ENCODE measurements at regions not wholly inside any gene's neighbourhood (a gene's known extent, or its start where the extent isn't known, plus 50 kb on each side); places are given as distances from the start of the nearest gene placed in this dataset.

DNA sequence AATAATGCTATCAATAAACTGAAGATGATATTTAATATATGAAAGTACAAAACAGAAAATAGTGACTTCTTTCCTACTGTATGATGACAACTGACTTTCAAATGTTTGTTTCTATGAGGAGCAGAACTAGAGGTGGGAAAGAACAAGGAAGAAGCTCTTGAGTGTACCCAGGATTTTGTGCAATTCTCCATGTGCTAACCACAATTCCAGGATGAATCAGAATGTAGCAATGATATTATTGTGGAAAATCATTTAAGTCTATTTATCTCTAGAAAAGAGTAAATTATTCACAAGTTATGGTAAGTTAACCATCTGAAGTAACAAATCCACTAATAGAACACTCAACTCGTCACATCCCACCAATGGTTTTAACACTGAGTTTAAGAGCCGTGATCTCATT is 324.1 kb upstream of the EMCN start (continued):
- no peak for TF ChIP-seq E2F4 (CRISPR knock-in tag; IDR thresholded peaks at IDR 0.05; ENCODE audit: borderline replicate concordance, low read depth)
- no peak for TF ChIP-seq EMX1 (CRISPR knock-in tag; IDR thresholded peaks at IDR 0.05)
- no peak for TF ChIP-seq ZNF416 (CRISPR knock-in tag; IDR thresholded peaks at IDR 0.05)
- TF ChIP-seq TP53 (CRISPR knock-in tag; IDR thresholded peaks at IDR 0.05): no peak
- TF ChIP-seq FOXJ3 (CRISPR knock-in tag; IDR thresholded peaks at IDR 0.05; ENCODE audit: borderline replicate concordance): no peak
- no peak for TF ChIP-seq GTF2I (CRISPR knock-in tag; conservative IDR thresholded peaks at IDR 0.05)
- no peak for TF ChIP-seq HMGA2 (CRISPR knock-in tag; IDR thresholded peaks at IDR 0.05)

GRCh38 chr4:100839712-100840111 is 321.9 kb upstream of the EMCN start:
- H3K27me3 Mint-ChIP-seq (ENCODE audit: low read depth): no peaks in the 10 kb centered on the region
- TF ChIP-seq NR1H2 (CRISPR knock-in tag; IDR thresholded peaks at IDR 0.05): no peak
- no peak for TF ChIP-seq TEAD4 (CRISPR knock-in tag; IDR thresholded peaks at IDR 0.05)
- TF ChIP-seq ETV6 (CRISPR knock-in tag; IDR thresholded peaks at IDR 0.05): no peak
- no peak for TF ChIP-seq NFATC4 (CRISPR knock-in tag; IDR thresholded peaks at IDR 0.05)
- no peak for TF ChIP-seq ATF3 (CRISPR knock-in tag; conservative IDR thresholded peaks at IDR 0.05)
- TF ChIP-seq, protein P1, sequence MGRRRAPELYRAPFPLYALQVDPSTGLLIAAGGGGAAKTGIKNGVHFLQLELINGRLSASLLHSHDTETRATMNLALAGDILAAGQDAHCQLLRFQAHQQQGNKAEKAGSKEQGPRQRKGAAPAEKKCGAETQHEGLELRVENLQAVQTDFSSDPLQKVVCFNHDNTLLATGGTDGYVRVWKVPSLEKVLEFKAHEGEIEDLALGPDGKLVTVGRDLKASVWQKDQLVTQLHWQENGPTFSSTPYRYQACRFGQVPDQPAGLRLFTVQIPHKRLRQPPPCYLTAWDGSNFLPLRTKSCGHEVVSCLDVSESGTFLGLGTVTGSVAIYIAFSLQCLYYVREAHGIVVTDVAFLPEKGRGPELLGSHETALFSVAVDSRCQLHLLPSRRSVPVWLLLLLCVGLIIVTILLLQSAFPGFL (CRISPR knock-in tag; IDR thresholded peaks at IDR 0.05; ENCODE audit: borderline replicate concordance): no peak
- ATAC-seq (no peak), DNase-seq (ENCODE audit: low spot score) (no peak)
- H3K9me3 Mint-ChIP-seq: peaks cover 18% of the 10 kb centered on the region
- H3K36me3 Mint-ChIP-seq: peaks cover 5% of the 10 kb centered on the region
- H3K4me1 Mint-ChIP-seq: peaks cover 33% of the 10 kb centered on the region
- H3K4me3 Mint-ChIP-seq: no peak overlapping the region
- no peak overlapping the region for H3K27ac Mint-ChIP-seq
- CTCF ChIA-PET: no interaction called here
- POLR2A ChIA-PET: no interaction called here

- H3K27ac Mint-ChIP-seq: no peak overlapping the region
- peaks cover 18% of the 10 kb centered on the region for H3K9me3 Mint-ChIP-seq
- no peaks in the 10 kb centered on the region for H3K27me3 Mint-ChIP-seq (ENCODE audit: low read depth)
- POLR2A ChIA-PET: interaction anchor here (0.7 kb wide), 1 partner anchor 887 kb away, joined by 4 read pairs; no protein-coding TSS in a partner anchor
- peaks cover 5% of the 10 kb centered on the region for H3K36me3 Mint-ChIP-seq
- DNase-seq (ENCODE audit: low spot score) (no peak), ATAC-seq (no peak)
- H3K4me1 Mint-ChIP-seq: peaks cover 26% of the 10 kb centered on the region
- CTCF ChIA-PET: interaction anchor here (0.9 to 2.5 kb wide), 3 partner anchors 8 to 155 kb away, joined by 3 to 8 read pairs (median 3); no protein-coding TSS in a partner anchor
- H3K4me3 Mint-ChIP-seq: no peak overlapping the region
- TF ChIP-seq SP1 (CRISPR knock-in tag; conservative IDR thresholded peaks at IDR 0.05): no peak
- TF ChIP-seq ZNF532 (CRISPR knock-in tag; IDR thresholded peaks at IDR 0.05; ENCODE audit: borderline replicate concordance): no peak
- no peak for TF ChIP-seq JAZF1 (CRISPR knock-in tag; IDR thresholded peaks at IDR 0.05)
- TF ChIP-seq ZNF423 (CRISPR knock-in tag; IDR thresholded peaks at IDR 0.05): no peak
- no peak for TF ChIP-seq TEAD1 (CRISPR knock-in tag; IDR thresholded peaks at IDR 0.05)
- TF ChIP-seq NFE2L1 (CRISPR knock-in tag; IDR thresholded peaks at IDR 0.05): no peak
- no peak for TF ChIP-seq SMAD3 (CRISPR knock-in tag; IDR thresholded peaks at IDR 0.05; ENCODE audit: borderline replicate concordance)
- TF ChIP-seq, protein P1 (CRISPR knock-in tag; IDR thresholded peaks at IDR 0.05; ENCODE audit: borderline replicate concordance): no peak
- TF ChIP-seq, protein P2, sequence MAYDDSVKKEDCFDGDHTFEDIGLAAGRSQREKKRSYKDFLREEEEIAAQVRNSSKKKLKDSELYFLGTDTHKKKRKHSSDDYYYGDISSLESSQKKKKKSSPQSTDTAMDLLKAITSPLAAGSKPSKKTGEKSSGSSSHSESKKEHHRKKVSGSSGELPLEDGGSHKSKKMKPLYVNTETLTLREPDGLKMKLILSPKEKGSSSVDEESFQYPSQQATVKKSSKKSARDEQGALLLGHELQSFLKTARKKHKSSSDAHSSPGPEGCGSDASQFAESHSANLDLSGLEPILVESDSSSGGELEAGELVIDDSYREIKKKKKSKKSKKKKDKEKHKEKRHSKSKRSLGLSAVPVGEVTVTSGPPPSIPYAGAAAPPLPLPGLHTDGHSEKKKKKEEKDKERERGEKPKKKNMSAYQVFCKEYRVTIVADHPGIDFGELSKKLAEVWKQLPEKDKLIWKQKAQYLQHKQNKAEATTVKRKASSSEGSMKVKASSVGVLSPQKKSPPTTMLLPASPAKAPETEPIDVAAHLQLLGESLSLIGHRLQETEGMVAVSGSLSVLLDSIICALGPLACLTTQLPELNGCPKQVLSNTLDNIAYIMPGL (CRISPR knock-in tag; IDR thresholded peaks at IDR 0.05): no peak
- TF ChIP-seq, protein P3, sequence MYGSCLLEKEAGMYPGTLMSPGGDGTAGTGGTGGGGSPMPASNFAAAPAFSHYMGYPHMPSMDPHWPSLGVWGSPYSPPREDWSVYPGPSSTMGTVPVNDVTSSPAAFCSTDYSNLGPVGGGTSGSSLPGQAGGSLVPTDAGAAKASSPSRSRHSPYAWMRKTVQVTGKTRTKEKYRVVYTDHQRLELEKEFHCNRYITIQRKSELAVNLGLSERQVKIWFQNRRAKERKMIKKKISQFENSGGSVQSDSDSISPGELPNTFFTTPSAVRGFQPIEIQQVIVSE (CRISPR knock-in tag; IDR thresholded peaks at IDR 0.05; ENCODE audit: borderline replicate concordance): no peak
- no peak for TF ChIP-seq NR3C1 (CRISPR knock-in tag; conservative IDR thresholded peaks at IDR 0.05; ENCODE audit: low read depth)
- TF ChIP-seq JUN (CRISPR knock-in tag; IDR thresholded peaks at IDR 0.05): no peak
- TF ChIP-seq ZNF671 (CRISPR knock-in tag; IDR thresholded peaks at IDR 0.05): no peak
Measured at GRCh38 chr4:100838286-100838685, 320.5 kb upstream of the EMCN start.
